ENCODE measurements at regions not wholly inside any gene's neighbourhood (a gene's known extent, or its start where the extent isn't known, plus 50 kb on each side); places are given as distances from the start of the nearest gene placed in this dataset.

GRCh38 chr20:1801225-1801928 is 93.8 kb upstream of the SIRPA start:
- Histone ChIP-seq H3K4me1 (ENCODE audit: insufficient read depth, low read length) (peaks cover 24% of the 10 kb centered on the region; the same call in 1 of the 2 replicates), H3K9ac (ENCODE audit: insufficient read depth, low read depth, low read length) (no peak overlapping the region), H3K9me3 (ENCODE audit: low read length) (no peaks in the 10 kb centered on the region), H2AFZ (ENCODE audit: low read length) (no peak overlapping the region), H3K79me2 (ENCODE audit: insufficient read depth, low read length) (no peaks in the 10 kb centered on the region), H3K4me3 (replicated peaks in 1 of 3; ENCODE audit: insufficient read depth in 1 of 3, low read depth in 2 of 3, low read length in 3 of 3) (no peak overlapping the region), H3K36me3 (replicated peaks in 1 of 2; ENCODE audit: control insufficient read depth in 1 of 2, insufficient read depth in 2 of 2, low read length in 2 of 2) (no peaks in the 10 kb centered on the region), H3K4me2 (ENCODE audit: low read depth, low read length) (no peak overlapping the region), H3K27me3 (ENCODE audit: control insufficient read depth in 1 of 2, insufficient read depth in 2 of 2, low read length in 2 of 2) (no peaks in the 10 kb centered on the region), H3K27ac (ENCODE audit: extremely low read length, insufficient read depth, low read length) (no peak overlapping the region), H4K20me1 (ENCODE audit: insufficient read depth, low read length) (no peaks in the 10 kb centered on the region)
- FAIRE-seq: no peak
- no peak for DNase-seq (ENCODE audit: low spot score)
- 67% methylated on average over 5 of the region's 5 CpGs for WGBS (ENCODE audit: low lambda C conversion rate)
- ChIA-PET POLR2A (interaction anchor here (1.5 kb wide), 1 partner anchor 10 kb away, joined by 7 read pairs; no protein-coding TSS in a partner anchor), CTCF (ENCODE audit: low intra/inter-chr PET ratio, low total read pairs) (interaction anchor here (1.3 kb wide), 1 partner anchor 99 kb away, joined by 6 read pairs; no protein-coding TSS in a partner anchor)
- TF ChIP-seq ZNF768 (CRISPR knock-in tag; IDR thresholded peaks at IDR 0.05) (no peak), THYN1 (CRISPR knock-in tag; IDR thresholded peaks at IDR 0.05; ENCODE audit: borderline replicate concordance, low read depth) (no peak), HOXA9 (CRISPR knock-in tag; IDR thresholded peaks at IDR 0.05; ENCODE audit: borderline replicate concordance) (no peak), ZNF639 (CRISPR knock-in tag; conservative IDR thresholded peaks at IDR 0.05) (no peak), ZNF552 (CRISPR knock-in tag; IDR thresholded peaks at IDR 0.05; ENCODE audit: borderline replicate concordance) (no peak), ZBTB10 (CRISPR knock-in tag; IDR thresholded peaks at IDR 0.05; ENCODE audit: borderline replicate concordance) (no peak), ARNT2 (CRISPR knock-in tag; IDR thresholded peaks at IDR 0.05; ENCODE audit: low read depth) (no peak), ZNF264 (CRISPR knock-in tag; IDR thresholded peaks at IDR 0.05) (no peak), EP300 (IDR thresholded peaks at IDR 0.05; ENCODE audit: low read depth in 2 of 2, low read length in 2 of 2) (no peak), EP300 (CRISPR knock-in tag; IDR thresholded peaks at IDR 0.05; ENCODE audit: borderline replicate concordance) (no peak), TCF12 (IDR thresholded peaks at IDR 0.05) (no peak), TCF12 (CRISPR knock-in tag; IDR thresholded peaks at IDR 0.05) (no peak), ZNF580 (CRISPR knock-in tag; IDR thresholded peaks at IDR 0.05; ENCODE audit: borderline replicate concordance, low read depth) (no peak), MAF1 (CRISPR knock-in tag; IDR thresholded peaks at IDR 0.05; ENCODE audit: borderline replicate concordance) (no peak), ZNF678 (CRISPR knock-in tag; IDR thresholded peaks at IDR 0.05) (no peak), SALL1 (CRISPR knock-in tag; IDR thresholded peaks at IDR 0.05) (no peak)
- in situ Hi-C loops (cut with HindIII; ENCODE audit: extremely low pct_ligation_motif_present, low pct_unique_long_range_greater_than_20kb): no loop called here
- ATAC-seq: no peak
- no TSS peak for BruUV-seq (replicated peaks)
- intact Hi-C loops (cut with micrococcal nuclease; ENCODE audit: unreplicated experiment): no loop called here

All from HepG2 (cell line).